OCI-LY1 (cell line): ENCODE measurements at regions not wholly inside any gene's neighbourhood (a gene's known extent, or its start where the extent isn't known, plus 50 kb on each side); places are given as distances from the start of the nearest gene placed in this dataset.

Source experiments
- H2AFZ ChIP-seq: fragments of 200-600 bp; sonication (generic), shearing (Covaris generic); 2 replicates; pipeline ENCODE4 v1.6.0; 2014; ENCODE audit warnings: antibody characterized with exemption, mild to moderate bottlenecking, low read length
- H3F3A ChIP-seq: fragments of 200-600 bp; sonication (generic), shearing (Covaris generic); 2 replicates; pipeline ENCODE4 v1.6.0; 2014; ENCODE audit warnings: mild to moderate bottlenecking, antibody characterized with exemption, low read length, moderate library complexity; ENCODE audit not compliant: insufficient read depth
- H3K27ac ChIP-seq: fragments of 200-600 bp; sonication (generic); 2 replicates; pipeline ENCODE4 v1.5.1; 2014; ENCODE audit warnings: low read length, mixed run types, mild to moderate bottlenecking, low read depth; ENCODE audit not compliant: poor library complexity, severe bottlenecking
- H3K27me3 ChIP-seq: fragments of 200-600 bp; sonication (generic); 2 replicates; pipeline ENCODE4 v1.6.0; 2014; ENCODE audit warnings: antibody characterized with exemption, mild to moderate bottlenecking, low read length, moderate library complexity; ENCODE audit not compliant: insufficient read depth
- H3K36me3 ChIP-seq: fragments of 200-600 bp; sonication (generic); 2 replicates; pipeline ENCODE4 v1.6.1; 2014; ENCODE audit warnings: mild to moderate bottlenecking, antibody characterized with exemption, low read length, moderate library complexity, mixed read lengths; ENCODE audit not compliant: insufficient read depth
- H3K4me1 ChIP-seq: fragments of 200-600 bp; sonication (generic); 2 replicates; pipeline ENCODE4 v1.5.1; 2014; ENCODE audit warnings: mild to moderate bottlenecking, low read length, moderate library complexity; ENCODE audit not compliant: insufficient read depth, severe bottlenecking
- H3K4me2 ChIP-seq: fragments of 200-600 bp; sonication (generic), shearing (Covaris generic); 2 replicates; pipeline ENCODE4 v1.6.1; 2014; ENCODE audit warnings: low read length
- H3K4me3 ChIP-seq: fragments of 200-600 bp; sonication (generic); 2 replicates; pipeline ENCODE4 v1.5.1; 2014; ENCODE audit warnings: low read length, low read depth, mild to moderate bottlenecking, mixed read lengths; ENCODE audit not compliant: poor library complexity, severe bottlenecking
- H3K79me2 ChIP-seq: fragments of 200-600 bp; shearing (Covaris generic); 2 replicates; pipeline ENCODE4 v1.6.1; 2016; ENCODE audit warnings: mixed run types, low read length, mixed read lengths; ENCODE audit not compliant: insufficient read depth
- H3K9ac ChIP-seq: fragments of 200-600 bp; sonication (generic), shearing (Covaris generic); 2 replicates; pipeline ENCODE4 v1.6.1; 2014; ENCODE audit warnings: mild to moderate bottlenecking, low read length, mixed read lengths
- H3K9me2 ChIP-seq: fragments of 200-600 bp; sonication (generic), shearing (Covaris generic); 2 replicates; pipeline ENCODE4 v1.6.1; 2014; ENCODE audit warnings: low read depth, mild to moderate bottlenecking, low read length, mixed read lengths
- H3K9me3 ChIP-seq: fragments of 200-600 bp; shearing (Covaris generic); 2 replicates; pipeline ENCODE4 v1.6.1; 2014; ENCODE audit warnings: low read length, mixed read lengths
- H4K20me1 ChIP-seq: fragments of 200-600 bp; sonication (generic), shearing (Covaris generic); 2 replicates; pipeline ENCODE4 v1.6.0; 2016; ENCODE audit warnings: mild to moderate bottlenecking, low read length; ENCODE audit not compliant: insufficient read depth
- EZH2 ChIP-seq: fragments of 200-600 bp; sonication (generic), shearing (Covaris generic); IDR thresholded peaks from 2 replicates; pipeline ENCODE4 v1.8.0; 2017; ENCODE audit warnings: borderline replicate concordance, mixed run types, mild to moderate bottlenecking, antibody characterized with exemption, low read length, moderate library complexity, mixed read lengths
- TF ChIP-seq, protein P1 (sequence below): fragments of 200-600 bp; sonication (generic), shearing (Covaris generic); IDR thresholded peaks from 2 replicates; pipeline ENCODE4 v1.5.1; 2017; ENCODE audit warnings: mild to moderate bottlenecking, antibody characterized with exemption, low read length, moderate library complexity, mixed read lengths

DNA sequence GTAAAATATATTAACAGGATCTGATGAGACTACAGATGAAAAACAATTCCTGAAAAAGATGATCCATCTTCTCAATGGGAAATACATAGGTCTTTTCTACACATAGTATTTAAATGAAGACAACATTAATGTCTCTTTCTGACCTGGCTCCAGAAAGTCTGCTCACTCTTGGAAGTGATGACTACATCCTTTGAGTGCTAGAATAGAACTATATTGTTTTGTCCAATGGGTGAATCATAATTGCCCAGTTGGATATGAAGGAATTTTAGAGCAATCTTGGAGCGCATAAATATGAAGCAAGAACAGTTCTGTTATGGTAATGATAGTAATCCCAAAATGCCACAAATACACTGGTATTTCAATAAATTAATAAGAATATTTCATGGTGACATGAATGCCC is 322.1 kb downstream of the DEPDC1B start:
- H3K79me2 ChIP-seq: no peaks in the 10 kb centered on the region
- H4K20me1 ChIP-seq: no peaks in the 10 kb centered on the region
- no peaks in the 10 kb centered on the region for H3K9me2 ChIP-seq
- no peaks in the 10 kb centered on the region for H3K27me3 ChIP-seq
- H3K9ac ChIP-seq: no peak overlapping the region
- H3K4me3 ChIP-seq: no peak overlapping the region
- TF ChIP-seq, protein P1, sequence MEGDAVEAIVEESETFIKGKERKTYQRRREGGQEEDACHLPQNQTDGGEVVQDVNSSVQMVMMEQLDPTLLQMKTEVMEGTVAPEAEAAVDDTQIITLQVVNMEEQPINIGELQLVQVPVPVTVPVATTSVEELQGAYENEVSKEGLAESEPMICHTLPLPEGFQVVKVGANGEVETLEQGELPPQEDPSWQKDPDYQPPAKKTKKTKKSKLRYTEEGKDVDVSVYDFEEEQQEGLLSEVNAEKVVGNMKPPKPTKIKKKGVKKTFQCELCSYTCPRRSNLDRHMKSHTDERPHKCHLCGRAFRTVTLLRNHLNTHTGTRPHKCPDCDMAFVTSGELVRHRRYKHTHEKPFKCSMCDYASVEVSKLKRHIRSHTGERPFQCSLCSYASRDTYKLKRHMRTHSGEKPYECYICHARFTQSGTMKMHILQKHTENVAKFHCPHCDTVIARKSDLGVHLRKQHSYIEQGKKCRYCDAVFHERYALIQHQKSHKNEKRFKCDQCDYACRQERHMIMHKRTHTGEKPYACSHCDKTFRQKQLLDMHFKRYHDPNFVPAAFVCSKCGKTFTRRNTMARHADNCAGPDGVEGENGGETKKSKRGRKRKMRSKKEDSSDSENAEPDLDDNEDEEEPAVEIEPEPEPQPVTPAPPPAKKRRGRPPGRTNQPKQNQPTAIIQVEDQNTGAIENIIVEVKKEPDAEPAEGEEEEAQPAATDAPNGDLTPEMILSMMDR: no peak
- no peak for TF ChIP-seq EZH2
- no peak overlapping the region for H3K27ac ChIP-seq
- peaks cover 6% of the 10 kb centered on the region for H3K4me1 ChIP-seq
- H3K9me3 ChIP-seq: no peaks in the 10 kb centered on the region
- H3K36me3 ChIP-seq: no peaks in the 10 kb centered on the region
- H3F3A ChIP-seq: no peaks in the 10 kb centered on the region
- no peak overlapping the region for H3K4me2 ChIP-seq
- no peak overlapping the region for H2AFZ ChIP-seq

DNA sequence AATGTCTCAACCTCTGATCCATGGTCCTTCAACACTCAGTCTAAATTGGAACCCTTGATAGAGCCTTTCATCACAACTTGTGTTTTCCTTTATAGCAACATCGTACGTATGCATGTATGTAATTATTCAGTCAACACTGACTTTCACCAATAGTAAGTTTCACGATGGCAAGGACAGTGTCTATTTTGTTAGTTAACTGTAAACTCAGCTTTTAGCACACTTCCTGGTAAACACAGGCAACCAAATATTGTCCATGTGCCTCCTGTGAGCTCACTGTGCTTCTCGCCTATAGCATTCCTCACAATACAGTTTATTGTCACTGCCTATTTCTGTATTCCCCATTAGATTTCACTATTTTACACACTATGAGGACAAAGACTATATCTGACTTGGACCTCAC is 323.1 kb downstream of the DEPDC1B start:
- Histone ChIP-seq H3K79me2 (no peaks in the 10 kb centered on the region), H3K27me3 (no peaks in the 10 kb centered on the region), H3K4me1 (no peaks in the 10 kb centered on the region), H3K9me3 (no peaks in the 10 kb centered on the region), H3F3A (no peaks in the 10 kb centered on the region), H4K20me1 (no peaks in the 10 kb centered on the region), H3K9ac (no peak overlapping the region), H3K4me3 (no peak overlapping the region), H3K36me3 (no peaks in the 10 kb centered on the region), H3K9me2 (no peaks in the 10 kb centered on the region), H3K4me2 (no peak overlapping the region), H3K27ac (no peak overlapping the region), H2AFZ (no peak overlapping the region)
- TF ChIP-seq, protein P1: no peak
- TF ChIP-seq EZH2: no peak

DNA sequence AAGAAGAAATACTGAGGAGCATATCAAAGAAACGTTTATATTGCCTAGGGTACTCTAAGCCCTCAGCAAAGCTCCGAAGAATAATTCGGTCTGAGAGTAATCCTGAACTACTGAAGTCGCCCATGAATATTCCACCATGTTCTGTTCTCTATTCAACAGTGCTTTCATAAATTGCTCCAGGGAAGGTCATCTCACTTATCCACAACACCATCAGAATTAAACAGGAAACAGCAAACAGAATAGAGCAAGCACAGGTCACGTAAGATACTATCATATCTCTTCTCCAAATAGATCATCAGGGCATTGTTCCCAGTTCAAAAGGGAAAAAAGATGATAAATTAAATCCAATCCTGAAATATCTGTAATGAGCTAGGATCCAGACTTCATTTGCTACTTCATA is 325.6 kb downstream of the DEPDC1B start:
- Histone ChIP-seq H3K27me3 (no peaks in the 10 kb centered on the region), H3F3A (no peaks in the 10 kb centered on the region), H3K9me2 (no peaks in the 10 kb centered on the region), H2AFZ (no peak overlapping the region), H3K9ac (no peak overlapping the region), H3K27ac (no peak overlapping the region), H4K20me1 (no peaks in the 10 kb centered on the region), H3K9me3 (no peaks in the 10 kb centered on the region), H3K79me2 (no peaks in the 10 kb centered on the region), H3K4me1 (no peaks in the 10 kb centered on the region), H3K4me2 (no peak overlapping the region), H3K36me3 (no peaks in the 10 kb centered on the region), H3K4me3 (no peak overlapping the region)
- TF ChIP-seq, protein P1: no peak
- no peak for TF ChIP-seq EZH2
